HUES64 (cell line): ENCODE measurements at regions not wholly inside any gene's neighbourhood (a gene's known extent, or its start where the extent isn't known, plus 50 kb on each side); places are given as distances from the start of the nearest gene placed in this dataset.

ENCODE experiments used
- H3K27ac ChIP-seq: 2 replicates; pipeline ENCODE4 v1.7.0; 2013; ENCODE audit warnings: low read depth, low read length, inconsistent platforms
- H3K27me3 ChIP-seq: 2 replicates; pipeline ENCODE4 v1.6.1; 2013; ENCODE audit warnings: mild to moderate bottlenecking, low read length; ENCODE audit not compliant: insufficient read depth
- H3K36me3 ChIP-seq: 2 replicates; pipeline ENCODE4 v1.6.1; 2013; ENCODE audit warnings: mild to moderate bottlenecking, low read length; ENCODE audit not compliant: insufficient read depth
- H3K4me1 ChIP-seq: 2 replicates; pipeline ENCODE4 v1.6.1; 2013; ENCODE audit warnings: mild to moderate bottlenecking, low read length, moderate library complexity; ENCODE audit not compliant: insufficient read depth
- H3K4me3 ChIP-seq: 2 replicates; pipeline ENCODE4 v1.5.1; 2013; ENCODE audit warnings: mild to moderate bottlenecking, low read length, moderate library complexity
- H3K9ac ChIP-seq: 2 replicates; pipeline ENCODE4 v1.6.1; 2013; ENCODE audit warnings: mild to moderate bottlenecking, low read depth, low read length
- H3K9me3 ChIP-seq: 2 replicates; pipeline ENCODE4 v1.6.1; 2013; ENCODE audit warnings: low read depth, low read length; ENCODE audit not compliant: insufficient read depth
- WGBS: fragments of 150-250, 120-280 bp; methylation state at CpG from one replicate; pipeline ENCODE4 v1.1.7; 2013; ENCODE audit warnings: missing lambda C conversion rate; 5-methylcytosine and 5-hydroxymethylcytosine counted together

GRCh38 chr3:72250725-72251124 is 465.8 kb upstream of the PROK2 start:
- 86% methylated on average over 2 of the region's 2 CpGs for WGBS
- no peak overlapping the region for H3K27ac ChIP-seq
- no peak overlapping the region for H3K4me3 ChIP-seq
- H3K9me3 ChIP-seq, result no peaks in the 10 kb centered on the region
- no peak overlapping the region for H3K9ac ChIP-seq
- peaks cover 7% of the 10 kb centered on the region for H3K4me1 ChIP-seq
- H3K27me3 ChIP-seq, result no peaks in the 10 kb centered on the region
- H3K36me3 ChIP-seq, result no peaks in the 10 kb centered on the region

GRCh38 chr3:72248869-72249268 is 463.9 kb upstream of the PROK2 start:
- Histone ChIP-seq H3K9me3 (no peaks in the 10 kb centered on the region), H3K4me1 (no peaks in the 10 kb centered on the region), H3K27ac (no peak overlapping the region), H3K36me3 (no peaks in the 10 kb centered on the region), H3K27me3 (no peaks in the 10 kb centered on the region), H3K9ac (no peak overlapping the region), H3K4me3 (no peak overlapping the region)
- WGBS, result 97% methylated on average over 2 of the region's 3 CpGs

- H3K36me3 ChIP-seq, result no peaks in the 10 kb centered on the region
- H3K4me3 ChIP-seq, result no peak overlapping the region
- H3K9me3 ChIP-seq, result no peaks in the 10 kb centered on the region
- H3K27ac ChIP-seq, result no peak overlapping the region
- no peak overlapping the region for H3K9ac ChIP-seq
- no peaks in the 10 kb centered on the region for H3K4me1 ChIP-seq
- WGBS, result 88% methylated on average over 1 of the region's 1 CpG
- H3K27me3 ChIP-seq, result no peaks in the 10 kb centered on the region
Observed at GRCh38 chr3:72248389-72248761, 463.4 kb upstream of the PROK2 start.

- Histone ChIP-seq H3K9me3 (no peaks in the 10 kb centered on the region), H3K9ac (no peak overlapping the region), H3K27me3 (no peaks in the 10 kb centered on the region), H3K4me3 (no peak overlapping the region), H3K27ac (no peak overlapping the region), H3K36me3 (no peaks in the 10 kb centered on the region), H3K4me1 (no peaks in the 10 kb centered on the region)
- WGBS, result no CpG with 5 or more reads among the region's 1 CpG
Observed at GRCh38 chr3:72247645-72248388, 462.9 kb upstream of the PROK2 start.

- no peaks in the 10 kb centered on the region for H3K27me3 ChIP-seq
- no peak overlapping the region for H3K4me3 ChIP-seq
- H3K27ac ChIP-seq, result no peak overlapping the region
- H3K4me1 ChIP-seq, result no peaks in the 10 kb centered on the region
- 93% methylated on average over 7 of the region's 7 CpGs for WGBS
- no peaks in the 10 kb centered on the region for H3K9me3 ChIP-seq
- H3K9ac ChIP-seq, result no peak overlapping the region
- no peaks in the 10 kb centered on the region for H3K36me3 ChIP-seq
Observed at GRCh38 chr3:72247126-72247525, 462.2 kb upstream of the PROK2 start.

- Histone ChIP-seq H3K9me3 (no peaks in the 10 kb centered on the region), H3K27me3 (no peaks in the 10 kb centered on the region), H3K4me1 (no peaks in the 10 kb centered on the region), H3K27ac (no peak overlapping the region), H3K36me3 (no peaks in the 10 kb centered on the region), H3K4me3 (no peak overlapping the region), H3K9ac (no peak overlapping the region)
- WGBS, result 95% methylated on average over 6 of the region's 6 CpGs
Observed at GRCh38 chr3:72246685-72247084, 461.7 kb upstream of the PROK2 start.

- 90% methylated on average over 9 of the region's 9 CpGs for WGBS
- Histone ChIP-seq H3K36me3 (no peaks in the 10 kb centered on the region), H3K9me3 (no peaks in the 10 kb centered on the region), H3K4me1 (no peaks in the 10 kb centered on the region), H3K4me3 (no peak overlapping the region), H3K27me3 (no peaks in the 10 kb centered on the region), H3K27ac (no peak overlapping the region), H3K9ac (no peak overlapping the region)
Observed at GRCh38 chr3:72245183-72245811, 460.3 kb upstream of the PROK2 start.

GRCh38 chr3:72244396-72244795 is 459.4 kb upstream of the PROK2 start:
- no peak overlapping the region for H3K27ac ChIP-seq

GRCh38 chr3:72242326-72242725 is 457.4 kb upstream of the PROK2 start:
- H3K27me3 ChIP-seq, result no peaks in the 10 kb centered on the region
- H3K36me3 ChIP-seq, result no peaks in the 10 kb centered on the region
- no peak overlapping the region for H3K9ac ChIP-seq
- no peaks in the 10 kb centered on the region for H3K4me1 ChIP-seq
- no peak overlapping the region for H3K27ac ChIP-seq
- 89% methylated on average over 2 of the region's 2 CpGs for WGBS
- no peak overlapping the region for H3K4me3 ChIP-seq
- no peaks in the 10 kb centered on the region for H3K9me3 ChIP-seq

More at GRCh38 chr3:72244396-72244795, 459.4 kb upstream of the PROK2 start:
- no peak overlapping the region for H3K9ac ChIP-seq
- no peak overlapping the region for H3K4me3 ChIP-seq
- H3K36me3 ChIP-seq, result no peaks in the 10 kb centered on the region
- 89% methylated on average over 5 of the region's 5 CpGs for WGBS
- no peaks in the 10 kb centered on the region for H3K4me1 ChIP-seq
- H3K27me3 ChIP-seq, result no peaks in the 10 kb centered on the region
- no peaks in the 10 kb centered on the region for H3K9me3 ChIP-seq

GRCh38 chr3:72241525-72241924 is 456.6 kb upstream of the PROK2 start:
- Histone ChIP-seq H3K36me3 (no peaks in the 10 kb centered on the region), H3K27me3 (no peaks in the 10 kb centered on the region), H3K4me3 (no peak overlapping the region), H3K9me3 (no peaks in the 10 kb centered on the region), H3K27ac (no peak overlapping the region), H3K4me1 (no peaks in the 10 kb centered on the region), H3K9ac (no peak overlapping the region)
- no CpG with 5 or more reads among the region's 1 CpG for WGBS

GRCh38 chr3:72240531-72240930 is 455.6 kb upstream of the PROK2 start:
- H3K9ac ChIP-seq, result no peak overlapping the region
- no peaks in the 10 kb centered on the region for H3K4me1 ChIP-seq
- H3K9me3 ChIP-seq, result no peaks in the 10 kb centered on the region
- H3K27me3 ChIP-seq, result no peaks in the 10 kb centered on the region
- H3K36me3 ChIP-seq, result no peaks in the 10 kb centered on the region
- no peak overlapping the region for H3K4me3 ChIP-seq
- H3K27ac ChIP-seq, result no peak overlapping the region
- 92% methylated on average over 4 of the region's 4 CpGs for WGBS
